Gastrocnemius medialis (tissue), 4 donors: ENCODE measurements at regions not wholly inside any gene's neighbourhood (a gene's known extent, or its start where the extent isn't known, plus 50 kb on each side); places are given as distances from the start of the nearest gene placed in this dataset.

Experiments
- CTCF ChIP-seq, 5 experiments: fragments of 450-650 bp in 3 of 5; fragments of 200-600 bp in 2 of 5; sonication (generic) in 2 of 5; IDR thresholded peaks in 4 of 5; conservative IDR thresholded peaks in 1 of 5; 1 replicate in 4 of 5; 2 replicates in 1 of 5; pipeline ENCODE4 v1.5.1; 2016 to 2019; ENCODE audit warnings: antibody characterized with exemption in 5 of 5, mild to moderate bottlenecking in 3 of 5, moderate library complexity in 3 of 5
- POLR2A ChIP-seq, 2 donors: fragments of 450-650 bp; IDR thresholded peaks; one replicate each; pipeline ENCODE4 v1.6.1; 2017; ENCODE audit warnings: antibody characterized with exemption in 2 of 2, mild to moderate bottlenecking in 2 of 2, moderate library complexity in 2 of 2

DNA sequence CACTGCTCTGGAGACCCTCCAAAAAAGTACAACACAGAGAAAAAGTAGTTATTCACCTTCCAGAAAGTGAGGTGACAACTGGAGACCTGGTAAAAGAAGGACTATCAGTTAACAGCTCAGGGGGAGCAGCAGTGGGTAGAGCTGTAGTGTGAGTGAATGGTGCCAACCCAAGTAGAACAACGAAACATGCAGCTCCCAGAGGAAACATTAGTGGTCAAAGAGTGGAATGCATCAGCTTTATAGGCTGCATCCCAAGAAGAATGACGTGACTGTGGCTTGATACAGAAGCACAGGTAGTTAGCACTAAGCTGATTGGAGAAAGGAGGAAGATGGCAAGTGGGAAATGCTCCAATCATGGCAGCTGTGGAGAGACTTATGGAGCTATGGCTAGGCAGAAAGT lies 275.7 kb upstream of the CAMK1G start:
- TF ChIP-seq CTCF (IDR thresholded peaks at IDR 0.05 in 4 of 5, conservative IDR thresholded peaks at IDR 0.05 in 1 of 5) (no peak), POLR2A (IDR thresholded peaks at IDR 0.05) (no peak)
